ENCODE measurements at regions not wholly inside any gene's neighbourhood (a gene's known extent, or its start where the extent isn't known, plus 50 kb on each side); places are given as distances from the start of the nearest gene placed in this dataset.
"Not testable (repeated sequence)": the region's sequence is repeated elsewhere in the genome, so short reads cannot be mapped to it uniquely, and the experiment has no call there.

DNA sequence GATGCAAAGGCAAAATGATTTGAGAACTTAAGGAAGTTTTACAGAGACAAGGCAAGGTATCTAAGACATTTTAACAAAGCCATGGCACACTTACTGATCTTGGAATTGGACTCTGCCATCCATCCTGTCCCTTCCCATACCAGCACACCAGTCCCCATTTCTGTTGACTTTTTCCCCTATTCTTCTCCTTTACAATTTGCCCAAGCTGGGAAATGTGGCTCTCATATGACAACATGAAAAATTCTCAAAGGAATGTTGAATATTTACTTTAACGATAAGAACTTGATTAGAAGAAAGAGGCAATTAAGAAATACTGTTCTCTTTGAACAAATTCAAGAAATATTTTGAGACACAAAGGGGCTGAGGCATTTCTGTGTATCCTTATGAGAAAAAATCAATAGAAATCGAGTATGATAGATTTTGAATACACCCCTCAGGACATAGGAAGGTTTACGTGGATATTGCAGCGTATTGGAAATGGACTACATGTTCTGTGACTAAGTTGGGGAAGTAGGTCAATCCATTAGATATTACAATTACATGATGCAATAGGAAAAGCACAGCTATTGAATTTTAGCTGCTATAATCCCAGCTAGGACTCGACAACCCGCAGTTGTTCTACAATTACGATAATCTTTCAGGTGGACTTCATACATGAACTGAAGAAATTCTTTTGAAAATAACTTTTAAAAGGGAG lies 201.6 kb downstream of the TRIB2 start:
- Histone ChIP-seq H3K9me3 (ENCODE audit: low read depth) (no peaks in the 10 kb centered on the region), H3K27me3 (no peaks in the 10 kb centered on the region), H3K4me3 (no peak overlapping the region), H3K27ac (peak overlapping the region; percentile 71), H3K36me3 (no peaks in the 10 kb centered on the region), H3K4me1 (ENCODE audit: low read depth) (peaks cover 11% of the 10 kb centered on the region)
- DNase-seq (ENCODE audit: low read depth in 1 of 2, low spot score in 1 of 2), result peak in 1 of 2 donors; percentile 55
- TF ChIP-seq, protein P1, sequence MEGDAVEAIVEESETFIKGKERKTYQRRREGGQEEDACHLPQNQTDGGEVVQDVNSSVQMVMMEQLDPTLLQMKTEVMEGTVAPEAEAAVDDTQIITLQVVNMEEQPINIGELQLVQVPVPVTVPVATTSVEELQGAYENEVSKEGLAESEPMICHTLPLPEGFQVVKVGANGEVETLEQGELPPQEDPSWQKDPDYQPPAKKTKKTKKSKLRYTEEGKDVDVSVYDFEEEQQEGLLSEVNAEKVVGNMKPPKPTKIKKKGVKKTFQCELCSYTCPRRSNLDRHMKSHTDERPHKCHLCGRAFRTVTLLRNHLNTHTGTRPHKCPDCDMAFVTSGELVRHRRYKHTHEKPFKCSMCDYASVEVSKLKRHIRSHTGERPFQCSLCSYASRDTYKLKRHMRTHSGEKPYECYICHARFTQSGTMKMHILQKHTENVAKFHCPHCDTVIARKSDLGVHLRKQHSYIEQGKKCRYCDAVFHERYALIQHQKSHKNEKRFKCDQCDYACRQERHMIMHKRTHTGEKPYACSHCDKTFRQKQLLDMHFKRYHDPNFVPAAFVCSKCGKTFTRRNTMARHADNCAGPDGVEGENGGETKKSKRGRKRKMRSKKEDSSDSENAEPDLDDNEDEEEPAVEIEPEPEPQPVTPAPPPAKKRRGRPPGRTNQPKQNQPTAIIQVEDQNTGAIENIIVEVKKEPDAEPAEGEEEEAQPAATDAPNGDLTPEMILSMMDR (IDR thresholded peaks at IDR 0.05; ENCODE audit: low read depth, low read length), result no peak

DNA sequence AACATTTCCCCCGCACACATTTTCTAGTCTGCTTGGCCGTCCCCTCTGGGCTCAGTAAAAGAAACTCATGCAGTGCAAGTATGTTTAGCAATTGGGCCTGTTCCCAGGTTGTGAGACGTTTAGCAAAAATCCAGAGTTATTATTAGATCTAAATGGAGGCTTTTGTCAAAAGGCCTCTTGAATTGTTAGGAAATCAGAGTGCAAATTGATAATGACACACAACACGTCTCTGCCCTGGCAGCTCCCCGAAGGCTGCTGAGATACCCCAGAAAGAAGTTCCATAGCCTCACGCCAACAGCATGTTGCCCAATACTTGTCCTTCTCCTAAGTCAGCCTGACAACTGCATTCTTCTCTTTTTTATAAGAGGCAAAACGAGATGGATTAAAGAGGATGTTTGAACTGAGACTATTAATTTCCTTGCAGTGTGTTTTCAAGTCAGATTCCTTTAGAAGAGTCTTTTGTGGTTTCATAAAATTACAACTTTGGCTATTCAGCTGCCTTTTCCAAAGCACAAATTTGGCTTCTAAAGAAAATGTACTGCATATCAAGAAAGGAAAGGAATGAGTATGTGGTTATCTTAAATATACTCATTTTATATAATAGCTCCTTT lies 202.2 kb downstream of the TRIB2 start:
- H3K36me3 ChIP-seq, result no peaks in the 10 kb centered on the region
- H3K4me3 ChIP-seq, result no peak overlapping the region
- peaks cover 11% of the 10 kb centered on the region for H3K4me1 ChIP-seq (ENCODE audit: low read depth)
- TF ChIP-seq, protein P1 (IDR thresholded peaks at IDR 0.05; ENCODE audit: low read depth, low read length), result no peak
- no peaks in the 10 kb centered on the region for H3K9me3 ChIP-seq (ENCODE audit: low read depth)
- peak overlapping the region; percentile 71 for H3K27ac ChIP-seq
- H3K27me3 ChIP-seq, result no peaks in the 10 kb centered on the region
- DNase-seq (ENCODE audit: low read depth in 1 of 2, low spot score in 1 of 2), result peak; percentile 13 to 98

DNA sequence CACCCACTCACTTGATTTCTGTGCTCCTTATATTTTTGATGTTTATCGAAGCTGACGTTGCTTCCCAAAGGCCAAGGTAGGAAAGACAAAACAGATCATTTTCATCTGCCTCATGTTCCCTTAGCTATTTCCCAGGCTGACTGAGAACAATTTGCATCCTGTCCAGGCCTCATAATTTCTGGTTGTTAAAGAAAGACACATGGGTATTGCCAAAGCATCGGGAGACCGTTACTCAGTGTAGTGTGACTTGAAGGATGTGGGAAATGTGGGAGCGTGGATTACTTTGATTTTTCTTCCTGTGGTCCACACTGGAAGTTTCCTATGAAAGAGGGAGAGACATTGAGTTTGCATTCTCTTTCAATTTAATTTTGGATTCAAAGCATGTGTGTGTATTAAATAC lies 204.6 kb downstream of the TRIB2 start:
- H3K36me3 ChIP-seq, result no peaks in the 10 kb centered on the region
- no peak overlapping the region for H3K27ac ChIP-seq
- H3K27me3 ChIP-seq, result no peaks in the 10 kb centered on the region
- peaks cover 11% of the 10 kb centered on the region for H3K4me1 ChIP-seq (ENCODE audit: low read depth)
- DNase-seq (ENCODE audit: low read depth in 1 of 2, low spot score in 1 of 2), result no peak
- TF ChIP-seq, protein P1 (IDR thresholded peaks at IDR 0.05; ENCODE audit: low read depth, low read length), result no peak
- H3K9me3 ChIP-seq (ENCODE audit: low read depth), result no peaks in the 10 kb centered on the region
- no peak overlapping the region for H3K4me3 ChIP-seq

DNA sequence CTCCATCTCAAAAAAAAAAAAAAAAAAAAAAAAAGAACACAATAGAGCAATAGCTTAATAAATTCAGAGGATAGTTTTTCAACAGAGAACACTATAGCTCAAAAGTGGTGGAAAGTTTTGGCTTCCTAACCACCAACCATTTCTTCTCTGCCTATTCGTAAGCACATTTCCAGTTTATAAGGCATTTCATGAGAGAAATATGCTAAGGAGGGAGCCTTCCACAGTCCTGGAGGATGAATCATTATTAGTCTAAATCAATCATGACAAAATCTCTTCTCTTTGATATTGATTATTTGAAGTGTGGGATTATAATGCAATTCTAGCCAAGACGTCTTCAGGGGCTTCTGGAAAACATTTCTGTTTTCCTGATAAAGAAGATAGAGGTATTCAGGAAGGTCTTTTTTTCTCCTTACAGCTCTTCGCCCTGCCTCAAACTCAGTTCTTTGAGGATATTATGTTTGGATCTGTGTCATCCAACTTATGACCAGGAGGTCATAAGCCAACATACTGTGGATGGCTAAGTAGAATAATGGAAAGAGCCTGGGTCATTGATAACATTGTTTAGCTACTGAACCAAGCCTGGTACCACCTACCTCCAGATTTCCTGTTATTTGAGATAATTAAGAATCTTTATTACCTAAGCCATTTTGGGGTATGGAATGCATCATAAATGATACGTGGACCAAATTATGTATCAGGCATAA lies 207.3 kb downstream of the TRIB2 start:
- H3K4me3 ChIP-seq, result no peak overlapping the region
- no peak overlapping the region for H3K27ac ChIP-seq
- H3K27me3 ChIP-seq, result no peaks in the 10 kb centered on the region
- TF ChIP-seq, protein P1 (IDR thresholded peaks at IDR 0.05; ENCODE audit: low read depth, low read length), result no peak
- no peaks in the 10 kb centered on the region for H3K9me3 ChIP-seq (ENCODE audit: low read depth)
- no peak for DNase-seq (ENCODE audit: low read depth in 1 of 2, low spot score in 1 of 2)
- no peaks in the 10 kb centered on the region for H3K36me3 ChIP-seq
- peaks cover 4% of the 10 kb centered on the region for H3K4me1 ChIP-seq (ENCODE audit: low read depth)

DNA sequence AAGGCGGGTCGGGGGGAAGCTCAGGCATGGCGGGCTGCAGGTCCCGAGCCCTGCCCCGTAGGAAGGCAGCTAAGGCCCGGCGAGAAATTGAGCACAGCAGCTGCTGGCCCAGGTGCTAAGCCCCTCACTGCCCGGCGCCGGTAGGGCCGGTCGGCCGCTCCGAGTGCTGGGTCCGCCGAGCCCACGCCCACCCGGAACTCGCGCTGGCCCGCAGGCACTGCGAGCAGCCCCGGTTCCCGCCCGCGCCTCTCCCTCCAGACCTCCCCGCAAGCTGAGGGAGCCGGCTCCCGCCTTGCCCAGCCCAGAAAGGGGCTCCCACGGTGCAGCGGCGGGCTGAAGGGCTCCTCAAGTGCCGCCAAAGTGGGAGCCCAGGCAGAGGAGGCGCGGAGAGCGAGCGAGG lies 209.9 kb downstream of the TRIB2 start:
- not testable (repeated sequence) for H3K36me3 ChIP-seq; H3K9me3 ChIP-seq (ENCODE audit: low read depth); H3K27me3 ChIP-seq; H3K27ac ChIP-seq; DNase-seq (ENCODE audit: low read depth in 1 of 2, low spot score in 1 of 2); H3K4me3 ChIP-seq
- H3K4me1 ChIP-seq (ENCODE audit: low read depth), result peaks cover 20% of the 10 kb centered on the region

All from cardiac muscle cell (in vitro differentiated cells and primary cell).